KMS-11 (cell line): ENCODE measurements at regions not wholly inside any gene's neighbourhood (a gene's known extent, or its start where the extent isn't known, plus 50 kb on each side); places are given as distances from the start of the nearest gene placed in this dataset.

ENCODE experiments used
- H2AFZ ChIP-seq: fragments of 200-600 bp; sonication (generic); 2 replicates; pipeline ENCODE4 v1.6.1; 2016; ENCODE audit warnings: antibody characterized with exemption, mixed run types, low read depth
- H3K27ac ChIP-seq: fragments of 200-600 bp; sonication (generic); 2 replicates; pipeline ENCODE4 v1.6.1; 2016; ENCODE audit warnings: mild to moderate bottlenecking, mixed run types
- H3K27me3 ChIP-seq: fragments of 200-600 bp; sonication (generic); 2 replicates; pipeline ENCODE4 v1.6.1; 2017; ENCODE audit warnings: mild to moderate bottlenecking, low read depth, mixed run types, moderate library complexity; ENCODE audit not compliant: insufficient read depth
- H3K36me3 ChIP-seq: fragments of 200-600 bp; sonication (generic); 2 replicates; pipeline ENCODE4 v1.6.1; 2017; ENCODE audit warnings: mild to moderate bottlenecking, mixed run types; ENCODE audit not compliant: insufficient read depth
- H3K4me1 ChIP-seq: fragments of 200-600 bp; sonication (generic); 2 replicates; pipeline ENCODE4 v1.6.1; 2016; ENCODE audit warnings: mild to moderate bottlenecking, low read depth, mixed run types; ENCODE audit not compliant: poor library complexity, severe bottlenecking
- H3K4me2 ChIP-seq: fragments of 200-600 bp; sonication (generic); 2 replicates; pipeline ENCODE4 v1.7.0; 2016; ENCODE audit warnings: mild to moderate bottlenecking, mixed run types
- H3K4me3 ChIP-seq: fragments of 200-600 bp; sonication (generic); IDR thresholded peaks from 2 replicates; pipeline ENCODE4 v1.6.1; 2017; ENCODE audit warnings: low read depth, low read length, mixed read lengths; ENCODE audit not compliant: insufficient read depth
- H3K79me2 ChIP-seq: fragments of 200-600 bp; sonication (generic); 2 replicates; pipeline ENCODE4 v1.6.1; 2016; ENCODE audit warnings: low read depth, mixed run types; ENCODE audit not compliant: insufficient read depth
- H3K9ac ChIP-seq: fragments of 200-600 bp; sonication (generic); 2 replicates; pipeline ENCODE4 v1.6.1; 2016; ENCODE audit warnings: mild to moderate bottlenecking, mixed run types
- H4K20me1 ChIP-seq: fragments of 200-600 bp; sonication (generic); 2 replicates; pipeline ENCODE4 v1.6.1; 2016; ENCODE audit warnings: mild to moderate bottlenecking, mixed run types; ENCODE audit not compliant: insufficient read depth
- CTCF ChIP-seq: fragments of 200-600 bp; sonication (generic); conservative IDR thresholded peaks from 2 replicates; pipeline ENCODE4 v1.6.1; 2017; ENCODE audit warnings: low read depth, mild to moderate bottlenecking, antibody characterized with exemption, low read length, moderate library complexity, mixed read lengths

GRCh38 chr18:989425-989824 is 84.8 kb downstream of the ADCYAP1 start:
- Histone ChIP-seq H3K4me3 (no peak overlapping the region), H3K4me2 (no peak overlapping the region), H2AFZ (no peak overlapping the region), H3K9ac (no peak overlapping the region), H3K27me3 (no peaks in the 10 kb centered on the region), H3K36me3 (no peaks in the 10 kb centered on the region), H4K20me1 (no peaks in the 10 kb centered on the region), H3K27ac (no peak overlapping the region), H3K79me2 (no peaks in the 10 kb centered on the region), H3K4me1 (no peaks in the 10 kb centered on the region)
- TF ChIP-seq CTCF = no peak

GRCh38 chr18:990197-990596 is 85.5 kb downstream of the ADCYAP1 start:
- Histone ChIP-seq H3K27me3 (no peaks in the 10 kb centered on the region), H3K79me2 (no peaks in the 10 kb centered on the region), H3K27ac (no peak overlapping the region), H3K4me2 (no peak overlapping the region), H3K4me1 (no peaks in the 10 kb centered on the region), H2AFZ (no peak overlapping the region), H3K36me3 (no peaks in the 10 kb centered on the region), H3K9ac (no peak overlapping the region), H3K4me3 (no peak overlapping the region), H4K20me1 (no peaks in the 10 kb centered on the region)
- TF ChIP-seq CTCF = no peak

- Histone ChIP-seq H3K27ac (no peak overlapping the region), H3K4me1 (no peaks in the 10 kb centered on the region), H3K27me3 (no peaks in the 10 kb centered on the region), H2AFZ (no peak overlapping the region), H3K9ac (no peak overlapping the region), H3K36me3 (no peaks in the 10 kb centered on the region), H4K20me1 (no peaks in the 10 kb centered on the region), H3K4me2 (no peak overlapping the region), H3K4me3 (no peak overlapping the region), H3K79me2 (no peaks in the 10 kb centered on the region)
- no peak for TF ChIP-seq CTCF
These were observed 86.8 kb downstream of the ADCYAP1 start for GRCh38 chr18:991441-991840.

GRCh38 chr18:993560-993959 is 88.9 kb downstream of the ADCYAP1 start:
- Histone ChIP-seq H3K79me2 (no peaks in the 10 kb centered on the region), H2AFZ (no peak overlapping the region), H3K27ac (no peak overlapping the region), H3K36me3 (no peaks in the 10 kb centered on the region), H3K4me2 (no peak overlapping the region), H4K20me1 (no peaks in the 10 kb centered on the region), H3K9ac (no peak overlapping the region), H3K4me3 (no peak overlapping the region), H3K4me1 (no peaks in the 10 kb centered on the region), H3K27me3 (no peaks in the 10 kb centered on the region)
- TF ChIP-seq CTCF = no peak

GRCh38 chr18:995629-996028 is 91.0 kb downstream of the ADCYAP1 start:
- Histone ChIP-seq H3K27me3 (no peaks in the 10 kb centered on the region), H3K36me3 (no peaks in the 10 kb centered on the region), H3K4me2 (no peak overlapping the region), H4K20me1 (no peaks in the 10 kb centered on the region), H3K4me3 (no peak overlapping the region), H3K27ac (no peak overlapping the region), H2AFZ (no peak overlapping the region), H3K79me2 (no peaks in the 10 kb centered on the region), H3K4me1 (no peaks in the 10 kb centered on the region), H3K9ac (no peak overlapping the region)
- TF ChIP-seq CTCF = no peak
